SK-N-MC (cell line): ENCODE measurements at regions not wholly inside any gene's neighbourhood (a gene's known extent, or its start where the extent isn't known, plus 50 kb on each side); places are given as distances from the start of the nearest gene placed in this dataset.

ENCODE experiments used
- EZH2 ChIP-seq: fragments of 200-600 bp; sonication (generic); IDR thresholded peaks from one replicate; pipeline ENCODE4 v1.6.1; 2017; ENCODE audit warnings: antibody characterized with exemption
- FOXP2 ChIP-seq: optimal IDR thresholded peaks from 2 replicates; pipeline ENCODE3; 2011; ENCODE audit warnings: mild to moderate bottlenecking, moderate library complexity; ENCODE audit not compliant: insufficient read depth; ENCODE audit errors: extremely low read length, control extremely low read depth
- POLR2AphosphoS5 ChIP-seq: IDR thresholded peaks from 2 replicates; pipeline ENCODE4 v1.6.1; 2012; ENCODE audit warnings: mild to moderate bottlenecking, low read depth, low read length, borderline replicate concordance

GRCh38 chr9:134215420-134215698, 51.0 kb upstream of the RNU6ATAC start:
- TF ChIP-seq EZH2 (no peak), POLR2AphosphoS5 (no peak), FOXP2 (no peak)
